Right cardiac atrium (tissue), 5 donors: ENCODE measurements at regions not wholly inside any gene's neighbourhood (a gene's known extent, or its start where the extent isn't known, plus 50 kb on each side); places are given as distances from the start of the nearest gene placed in this dataset.
"Not testable (repeated sequence)": the region's sequence is repeated elsewhere in the genome, so short reads cannot be mapped to it uniquely, and the experiment has no call there.

ENCODE experiments used
- ATAC-seq, 2 donors: fragments of 200-7000 bp; cut with Tn5 transposase; one replicate each; pipeline versions ENCODE4 v1.8.0 to v1.9.1; 2020; ENCODE audit warnings: moderate library complexity in 2 of 2, mild to moderate bottlenecking in 1 of 2
- DNase-seq, 3 donors: peaks; one replicate each; pipeline ENCODE4 v3.0.0-alpha.2; 2020
- H3K27ac ChIP-seq: one replicate; pipeline ENCODE4 v1.5.1; 2013; ENCODE audit warnings: mild to moderate bottlenecking, low read length, control low read depth, moderate library complexity
- H3K27me3 ChIP-seq: one replicate; pipeline ENCODE4 v1.6.1; 2013; ENCODE audit not compliant: control insufficient read depth, insufficient read depth
- H3K4me1 ChIP-seq: one replicate; pipeline ENCODE4 v1.6.1; 2013; ENCODE audit warnings: low read length; ENCODE audit not compliant: control insufficient read depth, insufficient read depth
- H3K4me3 ChIP-seq: one replicate; pipeline ENCODE4 v1.5.1; 2013; ENCODE audit warnings: low read length, control low read depth
- H3K9me3 ChIP-seq: one replicate; pipeline ENCODE4 v1.6.1; 2013; ENCODE audit warnings: low read length; ENCODE audit not compliant: control insufficient read depth
- WGBS: extraction: QIAGEN DNeasy Blood & Tissue Kit; methylation state at CpG from one replicate; pipeline ENCODE4 v1.1.7; 2013; 5-methylcytosine and 5-hydroxymethylcytosine counted together
- intact Hi-C, 4 donors: fragments of 100-400 bp; cut with DNase I; formaldehyde crosslinking; loops; one replicate each; pipeline versions ENCODE4 v1.11.0 to v1.14.0; 2022 to 2023
- donor health status: healthy with polysubstance abuse.
- donor health status: DM: no; HTN: yes; CAD: no.
- donor health status: DM: no; HTN: no; CAD: no.
- donor health status: DM: no; HTN: yes; CAD: no; lungs with severe emphysema.
- donor health status: DM: yes; HTN: yes; CAD: no.

DNA sequence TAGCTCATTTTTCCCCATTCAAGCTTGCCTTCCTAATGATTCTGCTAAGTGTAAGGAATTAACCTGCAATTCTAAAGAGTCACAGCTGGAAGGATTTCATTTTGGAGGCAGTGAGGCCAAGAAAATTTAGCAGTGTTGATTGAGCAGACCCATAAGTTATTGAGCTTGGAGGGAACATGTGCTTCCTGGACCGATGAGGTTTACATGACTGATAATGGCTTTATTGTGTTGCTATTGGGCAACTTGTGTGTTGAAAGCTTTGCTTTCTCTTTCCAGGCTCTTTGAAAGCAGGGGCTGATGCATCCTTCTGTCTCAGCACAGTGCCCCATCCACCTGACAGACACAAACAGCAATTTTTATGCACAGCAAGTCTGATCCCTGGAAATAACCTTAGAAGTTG is 398.9 kb upstream of the PCSK5 start:
- DNase-seq (no peak), ATAC-seq (peak; percentile 54 to 79)
- no peaks in the 10 kb centered on the region for H3K4me1 ChIP-seq
- 37% methylated on average over 1 of the region's 1 CpG for WGBS
- H3K4me3 ChIP-seq: no peak overlapping the region
- no peaks in the 10 kb centered on the region for H3K9me3 ChIP-seq
- H3K27ac ChIP-seq: no peak overlapping the region
- H3K27me3 ChIP-seq: no peaks in the 10 kb centered on the region
- intact Hi-C loops: no loop called here

GRCh38 chr9:75499812-75500211 is 390.7 kb upstream of the PCSK5 start:
- H3K4me1 ChIP-seq: no peaks in the 10 kb centered on the region
- ATAC-seq (no peak), DNase-seq (no peak)
- H3K4me3 ChIP-seq: no peak overlapping the region
- no peak overlapping the region for H3K27ac ChIP-seq
- no peaks in the 10 kb centered on the region for H3K9me3 ChIP-seq
- H3K27me3 ChIP-seq: no peaks in the 10 kb centered on the region
- 82% methylated on average over 4 of the region's 4 CpGs for WGBS
- intact Hi-C loops: no loop called here

- no peak for DNase-seq
- Histone ChIP-seq H3K27me3 (no peaks in the 10 kb centered on the region), H3K4me1 (no peaks in the 10 kb centered on the region), H3K9me3 (no peaks in the 10 kb centered on the region), H3K27ac (no peak overlapping the region), H3K4me3 (no peak overlapping the region)
- 16% methylated on average over 2 of the region's 2 CpGs for WGBS
- ATAC-seq: peak in 1 of 2 donors; percentile 26
- intact Hi-C loops: no loop called here
These were observed 390.0 kb upstream of the PCSK5 start for GRCh38 chr9:75500479-75500878.

GRCh38 chr9:75500940-75501339 is 389.5 kb upstream of the PCSK5 start:
- H3K4me1 ChIP-seq, H3K27me3 ChIP-seq, H3K4me3 ChIP-seq, ATAC-seq, DNase-seq, H3K9me3 ChIP-seq, intact Hi-C loops, H3K27ac ChIP-seq: not testable (repeated sequence)
- 85% methylated on average over 3 of the region's 3 CpGs for WGBS

GRCh38 chr9:75504721-75505120 is 385.8 kb upstream of the PCSK5 start:
- Histone ChIP-seq H3K4me1 (no peaks in the 10 kb centered on the region), H3K9me3 (no peaks in the 10 kb centered on the region), H3K27me3 (no peaks in the 10 kb centered on the region), H3K4me3 (no peak overlapping the region), H3K27ac (no peak overlapping the region)
- peak in 1 of 2 donors; percentile 23 for ATAC-seq
- intact Hi-C loops: no loop called here
- peak in 1 of 3 donors; percentile 37 for DNase-seq

DNA sequence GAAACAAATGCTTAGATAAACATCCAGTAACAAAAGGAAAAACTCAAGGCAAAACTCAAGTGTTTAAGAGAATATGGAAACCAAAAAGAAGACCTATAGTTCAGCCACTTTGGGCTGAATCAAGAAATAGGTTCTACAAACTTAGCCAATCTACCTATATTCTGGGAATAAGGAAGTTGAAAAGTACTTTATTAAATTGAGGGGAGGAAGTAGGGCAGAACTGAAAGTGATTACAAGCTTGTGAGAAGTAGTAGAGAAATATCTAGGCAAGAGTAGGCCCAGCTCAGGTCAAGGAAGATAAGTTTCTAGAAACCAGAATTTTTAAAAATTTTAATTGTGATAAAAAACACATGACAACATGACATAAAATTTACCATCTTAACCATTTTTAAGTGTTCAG is 384.8 kb upstream of the PCSK5 start:
- ATAC-seq: no peak
- intact Hi-C loops: no loop called here
- no peaks in the 10 kb centered on the region for H3K9me3 ChIP-seq
- H3K27ac ChIP-seq: no peak overlapping the region
- no peaks in the 10 kb centered on the region for H3K4me1 ChIP-seq
- H3K27me3 ChIP-seq: no peaks in the 10 kb centered on the region
- DNase-seq: no peak
- no peak overlapping the region for H3K4me3 ChIP-seq

DNA sequence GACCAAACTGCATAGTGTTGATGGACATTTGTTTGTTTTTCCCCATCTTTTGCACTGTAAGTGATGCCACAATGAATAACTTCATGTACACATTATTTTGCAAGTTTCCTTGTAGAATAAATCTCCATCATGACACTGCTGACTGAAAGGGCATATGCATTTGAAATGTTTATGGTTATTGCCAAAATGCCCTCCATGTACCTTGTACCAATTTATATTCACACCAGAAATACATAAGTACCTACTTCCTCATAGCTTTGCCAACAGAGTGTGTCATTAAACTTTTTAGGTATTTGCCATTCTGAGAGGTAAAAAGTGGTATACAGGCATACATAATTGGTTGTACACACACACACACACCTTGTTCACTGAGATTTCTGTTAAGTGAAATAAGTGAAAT is 361.0 kb upstream of the PCSK5 start:
- no peaks in the 10 kb centered on the region for H3K4me1 ChIP-seq
- intact Hi-C loops: no loop called here
- no peak overlapping the region for H3K4me3 ChIP-seq
- DNase-seq: no peak
- no peaks in the 10 kb centered on the region for H3K9me3 ChIP-seq
- no peak overlapping the region for H3K27ac ChIP-seq
- ATAC-seq: no peak
- no peaks in the 10 kb centered on the region for H3K27me3 ChIP-seq

DNA sequence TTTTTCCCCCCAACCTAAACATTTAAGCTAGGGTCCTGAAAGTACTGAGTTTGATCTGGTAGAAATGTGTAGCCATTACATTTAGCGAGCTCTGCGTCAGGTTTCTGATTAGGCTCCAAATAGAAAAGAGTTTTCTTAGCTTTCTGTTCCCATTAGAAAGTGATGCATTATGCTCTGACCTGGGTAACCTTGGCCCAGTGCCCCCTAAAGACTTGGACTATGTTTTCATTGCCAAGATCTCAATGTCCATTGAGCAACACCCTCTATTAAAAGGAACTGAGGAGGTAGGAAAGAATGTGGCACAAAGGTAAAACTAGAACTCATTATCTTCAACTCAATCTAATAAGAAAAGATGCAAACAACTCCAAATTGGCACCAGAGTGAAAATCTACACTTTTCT is 358.9 kb upstream of the PCSK5 start:
- Histone ChIP-seq H3K27ac (no peak overlapping the region), H3K9me3 (no peaks in the 10 kb centered on the region), H3K4me1 (no peaks in the 10 kb centered on the region), H3K4me3 (no peak overlapping the region), H3K27me3 (no peaks in the 10 kb centered on the region)
- DNase-seq (peak in 1 of 3 donors; percentile 54), ATAC-seq (no peak)
- intact Hi-C loops: no loop called here
- 79% methylated on average over 2 of the region's 2 CpGs for WGBS

DNA sequence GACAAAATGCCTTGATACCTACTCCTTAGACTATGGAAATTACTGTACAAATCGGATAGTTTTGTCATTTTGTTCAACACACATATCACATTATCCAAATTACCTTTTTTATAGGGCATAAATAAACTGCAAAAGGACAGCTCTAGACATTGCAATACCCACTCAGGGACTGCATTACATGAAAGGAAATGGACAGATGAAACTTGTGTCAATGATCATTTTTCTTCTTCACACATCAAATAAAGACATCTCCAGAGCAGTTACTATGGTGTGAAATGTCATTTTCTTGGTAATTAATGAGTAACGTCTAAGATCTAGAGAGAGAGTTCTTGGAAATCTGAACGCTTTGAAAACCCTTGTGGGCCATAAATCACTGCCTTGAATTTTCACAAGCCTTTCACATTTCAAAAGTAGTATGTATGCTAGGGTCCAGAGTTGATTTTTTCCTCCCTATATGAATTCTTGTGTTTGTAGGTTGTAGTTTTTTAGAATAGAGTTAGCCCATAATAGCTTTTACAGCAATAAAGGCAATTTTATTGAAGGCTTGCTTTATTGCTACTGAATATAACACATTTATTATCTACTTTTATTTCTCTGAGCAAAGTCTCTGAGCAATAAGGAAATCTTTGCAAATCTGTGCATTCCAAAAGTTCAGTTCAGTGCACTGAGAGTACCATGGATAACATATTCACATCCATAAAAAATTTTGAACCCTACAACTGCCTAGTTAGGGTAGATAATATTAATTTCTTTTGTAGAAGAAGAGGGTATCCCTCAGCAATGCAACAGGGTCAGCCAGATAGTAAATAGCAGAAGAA is 358.0 kb upstream of the PCSK5 start:
- no peak overlapping the region for H3K27ac ChIP-seq

DNA sequence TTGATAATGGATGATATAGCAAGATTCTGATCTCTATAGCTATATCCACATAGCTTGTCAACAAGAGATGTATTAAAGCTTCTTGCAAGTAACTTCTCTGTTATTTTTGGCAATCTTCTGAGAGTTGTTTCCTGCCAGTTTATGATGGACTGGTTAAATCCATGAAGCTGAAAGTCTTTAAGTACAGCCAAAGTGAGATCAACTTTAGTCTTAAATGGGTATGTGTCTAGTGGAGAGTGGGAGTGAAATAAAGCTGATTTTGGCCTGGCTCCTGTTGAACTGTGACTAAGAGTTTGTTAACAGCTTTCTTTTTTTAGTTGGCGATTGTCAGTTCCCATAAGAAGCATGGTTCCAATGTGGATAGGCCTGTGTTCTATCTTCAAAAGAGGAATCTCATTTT is 350.9 kb upstream of the PCSK5 start:
- Histone ChIP-seq H3K4me3 (no peak overlapping the region), H3K27me3 (no peaks in the 10 kb centered on the region), H3K27ac (no peak overlapping the region), H3K4me1 (no peaks in the 10 kb centered on the region), H3K9me3 (no peaks in the 10 kb centered on the region)
- DNase-seq: no peak
- peak in 1 of 2 donors; percentile 63 for ATAC-seq
- intact Hi-C loops: no loop called here
- WGBS: 55% methylated on average over 1 of the region's 1 CpG

More for the DNA sequence above, 358.0 kb upstream of the PCSK5 start:
- Histone ChIP-seq H3K4me1 (no peaks in the 10 kb centered on the region), H3K27me3 (no peaks in the 10 kb centered on the region), H3K4me3 (no peak overlapping the region), H3K9me3 (no peaks in the 10 kb centered on the region)
- intact Hi-C loops: no loop called here
- ATAC-seq (no peak), DNase-seq (no peak)
- WGBS: 73% methylated on average over 3 of the region's 3 CpGs

DNA sequence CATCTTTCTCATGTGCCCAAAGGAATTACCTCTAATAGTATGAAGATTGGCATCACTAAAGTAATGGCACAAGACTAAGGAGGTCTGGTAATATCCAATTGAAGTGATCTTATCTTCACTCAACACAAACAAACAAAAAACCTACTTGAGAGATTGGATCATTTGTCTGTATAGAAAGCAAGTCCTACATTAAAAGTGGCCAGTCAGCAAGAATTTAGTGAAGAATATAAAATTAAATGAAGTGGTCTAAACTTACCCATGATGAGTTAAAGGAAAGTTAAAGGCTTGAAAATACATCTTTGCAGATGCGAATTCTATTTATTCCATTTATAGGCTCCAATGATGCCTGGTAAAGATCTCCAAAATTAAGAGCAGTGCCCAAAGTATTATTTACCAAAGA is 350.3 kb upstream of the PCSK5 start:
- intact Hi-C loops: no loop called here

GRCh38 chr9:75541734-75542133 is 348.7 kb upstream of the PCSK5 start:
- Histone ChIP-seq H3K27ac (no peak overlapping the region), H3K4me3 (no peak overlapping the region), H3K4me1 (no peaks in the 10 kb centered on the region), H3K27me3 (no peaks in the 10 kb centered on the region), H3K9me3 (no peaks in the 10 kb centered on the region)
- WGBS: 95% methylated on average over 1 of the region's 1 CpG
- intact Hi-C loops: no loop called here
- no peak for ATAC-seq
- no peak for DNase-seq

More for the DNA sequence above, 350.3 kb upstream of the PCSK5 start:
- H3K9me3 ChIP-seq: no peaks in the 10 kb centered on the region
- H3K4me3 ChIP-seq: no peak overlapping the region
- ATAC-seq (no peak), DNase-seq (no peak)
- H3K27me3 ChIP-seq: no peaks in the 10 kb centered on the region
- no peaks in the 10 kb centered on the region for H3K4me1 ChIP-seq
- H3K27ac ChIP-seq: no peak overlapping the region
- WGBS: 94% methylated on average over 1 of the region's 1 CpG
